Nephron (organoid): ENCODE measurements at regions not wholly inside any gene's neighbourhood (a gene's known extent, or its start where the extent isn't known, plus 50 kb on each side); places are given as distances from the start of the nearest gene placed in this dataset.
"Not testable (repeated sequence)": the region's sequence is repeated elsewhere in the genome, so short reads cannot be mapped to it uniquely, and the experiment has no call there.

ENCODE experiments used
- H3K27ac Mint-ChIP-seq, 3 experiments: 2 replicates each; pipeline ENCODE4 v1.8.0; 2020; ENCODE audit warnings: mixed read lengths in 3 of 3, mild to moderate bottlenecking in 2 of 3, moderate library complexity in 1 of 3
- H3K27me3 Mint-ChIP-seq: 2 replicates; pipeline ENCODE4 v1.8.0; 2021; ENCODE audit warnings: low read depth, mild to moderate bottlenecking, moderate library complexity, mixed read lengths
- H3K36me3 Mint-ChIP-seq: 2 replicates; pipeline ENCODE4 v1.8.0; 2020; ENCODE audit warnings: low read depth, mixed read lengths
- H3K4me1 Mint-ChIP-seq: 2 replicates; pipeline ENCODE4 v1.8.0; 2020; ENCODE audit warnings: mixed read lengths
- H3K4me3 Mint-ChIP-seq, 3 experiments: 2 replicates each; pipeline ENCODE4 v1.8.0; 2020; ENCODE audit warnings: mild to moderate bottlenecking in 3 of 3, mixed read lengths in 3 of 3, moderate library complexity in 2 of 3
- H3K9me3 Mint-ChIP-seq: 2 replicates; pipeline ENCODE4 v1.8.0; 2020; ENCODE audit warnings: mixed read lengths
- TF ChIP-seq, protein P1 (sequence below), 3 experiments: fragments of 200-600 bp; sonication (generic); IDR thresholded peaks; one replicate each; pipeline ENCODE4 v1.5.0; 2021; ENCODE audit warnings: antibody characterized with exemption in 3 of 3; ENCODE audit not compliant: unreplicated experiment in 3 of 3

DNA sequence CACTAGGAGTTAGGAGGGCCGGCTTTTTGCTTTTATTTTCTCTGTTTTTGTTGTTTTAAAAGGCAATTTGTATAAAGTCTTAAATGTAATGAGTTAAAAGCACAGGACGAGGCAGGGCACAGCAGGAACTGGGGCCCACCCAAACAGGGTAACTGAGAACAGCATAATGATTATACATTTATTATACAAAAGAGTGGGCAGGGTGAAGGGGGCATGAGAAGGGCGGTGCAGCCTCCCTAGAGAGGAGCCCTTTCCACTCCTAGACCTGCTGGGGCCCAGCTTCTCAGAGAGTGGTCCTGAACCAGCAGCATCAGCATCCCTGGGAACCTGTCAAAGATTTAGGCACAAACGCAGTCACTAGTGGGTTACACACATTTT is 438.0 kb downstream of the AGTPBP1 start:
- peak overlapping the region in 1 of 3 experiments; percentile 40 for H3K27ac Mint-ChIP-seq
- H3K36me3 Mint-ChIP-seq, result no peaks in the 10 kb centered on the region
- no peaks in the 10 kb centered on the region for H3K9me3 Mint-ChIP-seq
- TF ChIP-seq, protein P1, sequence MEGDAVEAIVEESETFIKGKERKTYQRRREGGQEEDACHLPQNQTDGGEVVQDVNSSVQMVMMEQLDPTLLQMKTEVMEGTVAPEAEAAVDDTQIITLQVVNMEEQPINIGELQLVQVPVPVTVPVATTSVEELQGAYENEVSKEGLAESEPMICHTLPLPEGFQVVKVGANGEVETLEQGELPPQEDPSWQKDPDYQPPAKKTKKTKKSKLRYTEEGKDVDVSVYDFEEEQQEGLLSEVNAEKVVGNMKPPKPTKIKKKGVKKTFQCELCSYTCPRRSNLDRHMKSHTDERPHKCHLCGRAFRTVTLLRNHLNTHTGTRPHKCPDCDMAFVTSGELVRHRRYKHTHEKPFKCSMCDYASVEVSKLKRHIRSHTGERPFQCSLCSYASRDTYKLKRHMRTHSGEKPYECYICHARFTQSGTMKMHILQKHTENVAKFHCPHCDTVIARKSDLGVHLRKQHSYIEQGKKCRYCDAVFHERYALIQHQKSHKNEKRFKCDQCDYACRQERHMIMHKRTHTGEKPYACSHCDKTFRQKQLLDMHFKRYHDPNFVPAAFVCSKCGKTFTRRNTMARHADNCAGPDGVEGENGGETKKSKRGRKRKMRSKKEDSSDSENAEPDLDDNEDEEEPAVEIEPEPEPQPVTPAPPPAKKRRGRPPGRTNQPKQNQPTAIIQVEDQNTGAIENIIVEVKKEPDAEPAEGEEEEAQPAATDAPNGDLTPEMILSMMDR (IDR thresholded peaks at IDR 0.05; ENCODE audit: unreplicated experiment in 3 of 3), result no peak
- H3K4me3 Mint-ChIP-seq, result no peak overlapping the region
- peaks cover 9% of the 10 kb centered on the region for H3K27me3 Mint-ChIP-seq
- H3K4me1 Mint-ChIP-seq, result peaks cover 29% of the 10 kb centered on the region

DNA sequence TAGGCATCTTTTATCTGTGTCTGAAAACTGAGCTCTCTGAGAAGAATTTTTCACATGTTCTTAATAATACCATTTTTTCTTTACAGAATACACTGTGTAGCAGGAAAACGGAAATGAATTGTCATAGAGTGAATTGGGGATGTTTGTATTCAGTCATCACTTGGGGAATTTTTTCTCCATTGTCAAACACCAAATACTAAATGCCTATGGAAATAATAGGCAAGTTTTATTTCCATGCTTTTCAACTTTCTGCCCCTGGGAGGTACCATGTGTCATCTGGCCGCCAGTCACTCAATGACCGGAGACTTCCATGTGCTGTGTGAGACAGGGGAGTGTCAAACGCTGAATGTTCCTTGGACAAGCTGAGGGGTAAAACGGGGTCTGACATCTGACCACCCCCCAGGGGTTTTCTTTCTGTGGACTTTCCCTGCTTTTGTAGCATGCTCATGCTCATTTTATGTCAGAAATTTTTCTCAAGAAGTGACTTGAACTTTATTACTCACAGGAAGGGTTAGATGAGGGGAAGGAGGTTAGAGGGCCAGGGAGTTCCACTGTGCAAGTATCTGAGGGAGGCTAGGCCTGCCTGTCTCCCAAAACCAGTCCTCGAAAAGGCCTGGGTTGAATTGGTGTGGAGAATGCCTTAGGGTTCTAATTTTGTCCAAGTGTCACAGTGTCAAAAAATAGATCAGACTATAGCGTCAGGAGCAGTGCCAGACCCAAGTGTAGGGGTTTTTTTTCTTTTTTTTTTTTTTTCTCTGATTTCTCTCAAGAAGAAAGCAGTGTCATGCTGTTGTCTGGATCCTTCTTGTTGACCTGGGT is 438.6 kb downstream of the AGTPBP1 start:
- H3K27me3 Mint-ChIP-seq, result peaks cover 9% of the 10 kb centered on the region
- peaks cover 2% of the 10 kb centered on the region for H3K36me3 Mint-ChIP-seq

GRCh38 chr9:85298499-85298898 is 443.3 kb downstream of the AGTPBP1 start:
- Mint-ChIP-seq H3K9me3 (peaks cover 9% of the 10 kb centered on the region), H3K27me3 (peaks cover 13% of the 10 kb centered on the region), H3K36me3 (peaks cover 5% of the 10 kb centered on the region), H3K4me3 (no peak overlapping the region), H3K27ac (peak overlapping the region; percentile 67 to 91 (median 79)), H3K4me1 (peaks cover 31% of the 10 kb centered on the region)
- TF ChIP-seq, protein P1 (IDR thresholded peaks at IDR 0.05; ENCODE audit: unreplicated experiment in 3 of 3), result no peak

More for the DNA sequence above, 438.6 kb downstream of the AGTPBP1 start:
- Mint-ChIP-seq H3K9me3 (peaks cover under 1% of the 10 kb centered on the region), H3K27ac (peak overlapping the region in 2 of 3 experiments; percentile 40 to 63), H3K4me3 (no peak overlapping the region), H3K4me1 (peaks cover 32% of the 10 kb centered on the region)
- TF ChIP-seq, protein P1 (IDR thresholded peaks at IDR 0.05; ENCODE audit: unreplicated experiment in 3 of 3), result no peak

DNA sequence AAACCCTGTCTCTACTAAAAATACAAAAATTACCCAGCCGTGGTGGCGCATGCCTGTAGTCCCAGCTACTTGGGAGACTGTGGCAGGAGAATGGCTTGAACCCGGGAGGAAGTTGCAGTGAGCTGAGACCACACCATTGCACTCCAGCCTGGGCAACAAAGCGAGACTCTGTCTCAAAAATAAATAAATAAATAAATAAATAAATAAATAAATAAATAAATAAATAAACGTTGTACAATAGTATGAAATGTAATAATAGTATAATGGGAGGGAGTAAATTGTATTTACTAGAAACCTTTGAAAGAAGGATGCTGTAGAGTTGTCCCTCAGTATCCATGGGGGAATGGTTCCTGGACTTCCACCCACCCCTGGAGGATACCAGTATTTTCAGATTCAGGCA is 446.5 kb downstream of the AGTPBP1 start:
- not testable (repeated sequence) for H3K27me3 Mint-ChIP-seq, H3K4me3 Mint-ChIP-seq, H3K27ac Mint-ChIP-seq, H3K9me3 Mint-ChIP-seq, H3K36me3 Mint-ChIP-seq
- peaks cover 23% of the 10 kb centered on the region for H3K4me1 Mint-ChIP-seq

DNA sequence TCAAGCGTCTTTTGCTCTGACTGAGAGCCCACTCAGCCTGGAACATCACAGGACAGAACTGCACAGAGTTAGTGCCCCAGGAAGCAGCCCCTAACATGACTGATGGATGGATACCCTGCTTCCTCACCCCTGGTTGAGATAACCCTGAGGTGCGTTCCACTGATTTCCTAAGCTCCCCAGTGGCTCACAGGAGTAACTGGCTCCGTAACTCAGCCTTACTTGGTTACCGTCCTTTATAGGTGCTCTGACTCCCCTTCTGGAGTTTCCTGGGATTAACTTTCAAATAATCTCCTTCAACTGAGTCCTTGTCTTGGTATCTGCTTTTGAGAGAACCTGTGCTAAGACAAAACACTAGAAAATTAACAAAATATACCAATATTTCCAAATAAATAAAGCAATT is 449.5 kb downstream of the AGTPBP1 start:
- Mint-ChIP-seq H3K27me3 (peaks cover 4% of the 10 kb centered on the region), H3K4me1 (peaks cover 10% of the 10 kb centered on the region), H3K27ac (no peak overlapping the region), H3K36me3 (peaks cover 5% of the 10 kb centered on the region), H3K4me3 (no peak overlapping the region), H3K9me3 (peaks cover 13% of the 10 kb centered on the region)
- TF ChIP-seq, protein P1 (IDR thresholded peaks at IDR 0.05; ENCODE audit: unreplicated experiment in 3 of 3), result no peak

GRCh38 chr9:85291266-85291665 is 450.5 kb downstream of the AGTPBP1 start:
- Mint-ChIP-seq H3K4me3 (no peak overlapping the region), H3K9me3 (peaks cover 10% of the 10 kb centered on the region), H3K36me3 (peaks cover 5% of the 10 kb centered on the region), H3K4me1 (peaks cover 10% of the 10 kb centered on the region), H3K27me3 (peaks cover 4% of the 10 kb centered on the region), H3K27ac (no peak overlapping the region)
- TF ChIP-seq, protein P1 (IDR thresholded peaks at IDR 0.05; ENCODE audit: unreplicated experiment in 3 of 3), result no peak
